A673 (cell line): ENCODE measurements at regions not wholly inside any gene's neighbourhood (a gene's known extent, or its start where the extent isn't known, plus 50 kb on each side); places are given as distances from the start of the nearest gene placed in this dataset.

Experiments
- BruUV-seq: library from RNA; stranded (reverse); fragments of 400-500 nt; replicated peaks from 2 replicates; lab custom pipeline; 2021; lab: Mats Ljungman, UMichigan
- CTCF ChIA-PET: fragments of 300-600 bp; sonication (Branson Sonifier 250); formaldehyde crosslinking; loops from one replicate; lab custom pipeline; 2022; ENCODE audit warnings: antibody characterized with exemption; lab: Charles Lee
- POLR2A ChIA-PET: fragments of 300-600 bp; sonication (Branson Sonifier 250); formaldehyde crosslinking; loops from one replicate; lab custom pipeline; 2022; ENCODE audit warnings: antibody characterized with exemption; ENCODE audit not compliant: low non-redundant PET; lab: Charles Lee
- DNase-seq: peaks from one replicate; pipeline ENCODE4 v3.0.0-alpha.2; 2015; ENCODE audit warnings: low spot score
- H3K27ac ChIP-seq: fragments of 200-600 bp; sonication (generic); 2 replicates; pipeline ENCODE4 v1.5.1; 2016; ENCODE audit warnings: mixed run types, low read depth, mild to moderate bottlenecking, mixed read lengths, antibody characterized with exemption, low read length; ENCODE audit not compliant: poor library complexity, severe bottlenecking
- H3K27me3 ChIP-seq: fragments of 200-600 bp; sonication (generic); replicated peaks from 2 replicates; pipeline ENCODE4 v1.6.1; 2017; ENCODE audit warnings: mixed run types, low read depth, mild to moderate bottlenecking, mixed read lengths, antibody characterized with exemption, low read length; ENCODE audit not compliant: insufficient read depth, poor library complexity
- H3K36me3 ChIP-seq: fragments of 200-600 bp; sonication (generic); 2 replicates; pipeline ENCODE4 v1.6.1; 2016; ENCODE audit warnings: mixed run types, mild to moderate bottlenecking, mixed read lengths, antibody characterized with exemption, low read length; ENCODE audit not compliant: insufficient read depth, poor library complexity, severe bottlenecking
- H3K4me1 ChIP-seq: fragments of 200-600 bp; sonication (generic); 2 replicates; pipeline ENCODE4 v1.6.1; 2017; ENCODE audit warnings: mixed run types, mild to moderate bottlenecking, mixed read lengths, antibody characterized with exemption, low read length; ENCODE audit not compliant: insufficient read depth, poor library complexity, severe bottlenecking
- H3K4me3 ChIP-seq: fragments of 200-600 bp; sonication (generic); 2 replicates; pipeline ENCODE4 v1.5.1; 2016; ENCODE audit warnings: low read depth, mixed run types, mild to moderate bottlenecking, mixed read lengths, low read length; ENCODE audit not compliant: poor library complexity, severe bottlenecking
- H3K9me3 ChIP-seq: fragments of 200-600 bp; sonication (generic); 2 replicates; pipeline ENCODE4 v1.6.1; 2016; ENCODE audit warnings: mixed run types, low read depth, mild to moderate bottlenecking, mixed read lengths, antibody characterized with exemption, low read length; ENCODE audit not compliant: poor library complexity, severe bottlenecking
- EZH2 ChIP-seq: fragments of 200-600 bp; sonication (generic); IDR thresholded peaks from 2 replicates; pipeline ENCODE4 v1.6.1; 2017; ENCODE audit warnings: borderline replicate concordance, low read depth, mild to moderate bottlenecking, mixed read lengths, antibody characterized with exemption, low read length; ENCODE audit not compliant: poor library complexity, severe bottlenecking
- intact Hi-C: fragments of 100-400 bp; cut with micrococcal nuclease; formaldehyde crosslinking; loops from one replicate; pipeline ENCODE4 v1.10.0; 2022; ENCODE audit not compliant: unreplicated experiment
- TF ChIP-seq, protein P1 (sequence below): fragments of 300-800, 200-600 bp; sonication (generic); conservative IDR thresholded peaks from 2 replicates; pipeline ENCODE4 v1.5.1; 2017; ENCODE audit warnings: low read depth, mild to moderate bottlenecking, antibody characterized with exemption, low read length, moderate library complexity, mixed read lengths

DNA sequence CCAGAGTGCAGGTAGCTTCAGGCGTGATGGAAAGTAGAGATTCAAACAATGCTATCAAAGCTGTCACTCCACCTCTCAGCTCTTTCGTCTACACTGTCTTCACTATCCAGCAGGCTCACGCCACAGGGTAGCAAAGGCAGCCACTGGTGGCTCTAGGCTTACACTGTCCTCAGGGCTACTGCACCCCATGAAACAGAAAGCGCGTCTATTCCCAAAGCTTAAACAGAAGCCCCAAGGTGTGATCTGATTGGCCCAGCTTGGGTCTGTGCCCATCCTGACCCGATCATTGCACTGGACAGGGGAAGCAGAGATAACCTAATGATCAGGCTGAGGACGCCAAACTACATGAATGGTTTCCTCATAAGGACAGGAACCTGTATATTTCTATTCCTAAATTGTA is 100.1 kb downstream of the PDCL3 start:
- ChIA-PET CTCF (interaction anchor here (0.5 to 0.6 kb wide), 3 partner anchors 20 to 350 kb away, joined by 3 to 9 read pairs (median 6); no protein-coding TSS in a partner anchor), POLR2A (no interaction called here)

DNA sequence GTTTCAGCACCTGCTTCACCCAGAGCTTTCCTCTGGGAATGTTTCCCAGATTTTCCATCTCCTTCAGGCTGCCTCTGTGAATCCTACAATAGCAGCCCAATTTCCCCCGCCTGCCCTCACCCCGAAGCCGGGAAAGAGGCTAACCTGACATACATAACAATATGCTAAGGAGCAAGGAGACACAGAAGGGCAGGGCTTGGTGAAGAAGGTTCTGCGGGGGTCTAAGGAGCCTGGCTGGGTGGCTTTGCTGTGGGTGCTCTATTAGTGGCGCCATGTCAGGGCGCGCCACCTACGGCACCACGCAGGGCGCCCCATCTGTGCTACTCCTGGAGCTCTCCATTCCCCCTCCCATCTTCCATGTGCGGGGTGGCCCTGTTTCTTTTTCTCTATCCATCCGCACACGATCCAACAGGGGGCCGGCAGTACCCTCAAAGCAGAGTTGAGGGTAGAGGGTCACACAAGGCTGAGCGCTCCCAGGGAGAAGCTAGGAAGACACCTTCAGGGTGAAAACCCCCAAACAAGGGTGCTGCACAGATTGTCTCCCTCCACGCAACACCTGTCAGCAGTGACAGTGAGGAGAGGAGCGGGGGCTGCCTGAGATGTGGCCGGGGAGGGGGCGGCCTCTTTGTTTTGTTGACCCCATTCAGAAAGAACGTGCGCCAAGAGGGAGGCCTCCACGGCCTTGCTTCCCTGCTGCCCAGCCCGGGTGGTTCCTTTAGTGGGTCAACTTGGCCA is 101.4 kb downstream of the PDCL3 start:
- no peaks in the 10 kb centered on the region for H3K4me1 ChIP-seq
- no peaks in the 10 kb centered on the region for H3K9me3 ChIP-seq
- ChIA-PET CTCF (no interaction called here), POLR2A (no interaction called here)
- BruUV-seq: no TSS peak
- H3K27ac ChIP-seq: no peak overlapping the region
- intact Hi-C loops: no loop called here
- no peak overlapping the region for H3K4me3 ChIP-seq
- DNase-seq: no peak
- peaks cover 15% of the 10 kb centered on the region for H3K27me3 ChIP-seq
- no peak for TF ChIP-seq EZH2
- TF ChIP-seq, protein P1, sequence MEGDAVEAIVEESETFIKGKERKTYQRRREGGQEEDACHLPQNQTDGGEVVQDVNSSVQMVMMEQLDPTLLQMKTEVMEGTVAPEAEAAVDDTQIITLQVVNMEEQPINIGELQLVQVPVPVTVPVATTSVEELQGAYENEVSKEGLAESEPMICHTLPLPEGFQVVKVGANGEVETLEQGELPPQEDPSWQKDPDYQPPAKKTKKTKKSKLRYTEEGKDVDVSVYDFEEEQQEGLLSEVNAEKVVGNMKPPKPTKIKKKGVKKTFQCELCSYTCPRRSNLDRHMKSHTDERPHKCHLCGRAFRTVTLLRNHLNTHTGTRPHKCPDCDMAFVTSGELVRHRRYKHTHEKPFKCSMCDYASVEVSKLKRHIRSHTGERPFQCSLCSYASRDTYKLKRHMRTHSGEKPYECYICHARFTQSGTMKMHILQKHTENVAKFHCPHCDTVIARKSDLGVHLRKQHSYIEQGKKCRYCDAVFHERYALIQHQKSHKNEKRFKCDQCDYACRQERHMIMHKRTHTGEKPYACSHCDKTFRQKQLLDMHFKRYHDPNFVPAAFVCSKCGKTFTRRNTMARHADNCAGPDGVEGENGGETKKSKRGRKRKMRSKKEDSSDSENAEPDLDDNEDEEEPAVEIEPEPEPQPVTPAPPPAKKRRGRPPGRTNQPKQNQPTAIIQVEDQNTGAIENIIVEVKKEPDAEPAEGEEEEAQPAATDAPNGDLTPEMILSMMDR: no peak
- no peaks in the 10 kb centered on the region for H3K36me3 ChIP-seq

More for the DNA sequence above, 100.1 kb downstream of the PDCL3 start:
- Histone ChIP-seq H3K4me3 (no peak overlapping the region), H3K27ac (no peak overlapping the region), H3K27me3 (peaks cover 22% of the 10 kb centered on the region), H3K9me3 (no peaks in the 10 kb centered on the region), H3K4me1 (no peaks in the 10 kb centered on the region), H3K36me3 (no peaks in the 10 kb centered on the region)
- intact Hi-C loops: no loop called here
- no TSS peak for BruUV-seq
- TF ChIP-seq EZH2: no peak
- TF ChIP-seq, protein P1: no peak
- no peak for DNase-seq

DNA sequence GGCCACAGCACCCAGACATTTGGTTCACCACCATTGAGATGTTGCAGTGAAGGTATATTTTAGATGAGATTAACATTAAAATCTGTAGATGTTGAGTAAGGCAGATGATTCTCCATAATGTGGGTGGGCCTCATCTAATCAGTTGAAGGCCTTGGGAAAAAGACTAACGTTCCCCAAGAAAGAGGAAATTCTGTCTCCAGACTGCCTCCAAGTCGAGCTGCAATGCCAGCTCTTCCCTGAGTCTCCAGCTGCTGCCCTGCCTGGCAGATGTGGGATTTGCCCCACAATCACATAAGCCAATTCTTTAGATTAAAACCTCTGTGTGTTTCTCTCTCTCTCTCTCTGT is 101.9 kb downstream of the PDCL3 start:
- no peak overlapping the region for H3K4me3 ChIP-seq
- H3K9me3 ChIP-seq: no peaks in the 10 kb centered on the region
- POLR2A ChIA-PET: no interaction called here
- H3K27ac ChIP-seq: no peak overlapping the region
- no TSS peak for BruUV-seq
- H3K36me3 ChIP-seq: no peaks in the 10 kb centered on the region
- DNase-seq: no peak
- CTCF ChIA-PET: no interaction called here
- intact Hi-C loops: no loop called here
- TF ChIP-seq, protein P1: no peak
- TF ChIP-seq EZH2: no peak
- no peaks in the 10 kb centered on the region for H3K4me1 ChIP-seq
- H3K27me3 ChIP-seq: peaks cover 10% of the 10 kb centered on the region
